HL-60 (cell line): ENCODE measurements at regions not wholly inside any gene's neighbourhood (a gene's known extent, or its start where the extent isn't known, plus 50 kb on each side); places are given as distances from the start of the nearest gene placed in this dataset.

Experiments used
- DNase-seq, 2 experiments: peaks; one replicate each; pipeline ENCODE4 v3.0.0-alpha.2; 2010 to 2020; ENCODE audit warnings: low read depth in 1 of 2, low spot score in 1 of 2
- H3K27ac ChIP-seq: fragments of 250-450 bp; sonication (Bioruptor Pico); replicated peaks from 2 replicates; pipeline ENCODE4 v1.5.1; 2020; ENCODE audit warnings: mild to moderate bottlenecking, moderate library complexity
- H3K27me3 ChIP-seq: fragments of 250-450 bp; sonication (Bioruptor Pico); 2 replicates; pipeline ENCODE4 v1.5.1; 2021; ENCODE audit warnings: mild to moderate bottlenecking, moderate library complexity; ENCODE audit not compliant: insufficient read depth, poor library complexity, severe bottlenecking
- H3K4me3 ChIP-seq: replicated peaks from 2 replicates; pipeline ENCODE4 v1.5.1; 2011; ENCODE audit warnings: mild to moderate bottlenecking, control low read depth, low read length; ENCODE audit not compliant: insufficient read depth
- CTCF ChIP-seq: IDR thresholded peaks from one replicate; pipeline ENCODE4 v1.5.1; 2011; ENCODE audit warnings: low read length, control low read depth, inconsistent platforms; ENCODE audit not compliant: insufficient read depth
- GABPA ChIP-seq: IDR thresholded peaks from 2 replicates; pipeline ENCODE4 v1.6.1; 2012; ENCODE audit warnings: low read depth
- POLR2AphosphoS5 ChIP-seq: IDR thresholded peaks from 2 replicates; pipeline ENCODE4 v1.6.1; 2012; ENCODE audit warnings: low read depth
- SPI1 ChIP-seq: IDR thresholded peaks from 2 replicates; pipeline ENCODE4 v1.6.1; 2012; ENCODE audit warnings: low read depth, mild to moderate bottlenecking, borderline replicate concordance
- TF ChIP-seq, protein P1 (sequence below): IDR thresholded peaks from 2 replicates; pipeline ENCODE4 v1.6.1; 2012; ENCODE audit warnings: low read depth; ENCODE audit not compliant: insufficient replicate concordance

DNA sequence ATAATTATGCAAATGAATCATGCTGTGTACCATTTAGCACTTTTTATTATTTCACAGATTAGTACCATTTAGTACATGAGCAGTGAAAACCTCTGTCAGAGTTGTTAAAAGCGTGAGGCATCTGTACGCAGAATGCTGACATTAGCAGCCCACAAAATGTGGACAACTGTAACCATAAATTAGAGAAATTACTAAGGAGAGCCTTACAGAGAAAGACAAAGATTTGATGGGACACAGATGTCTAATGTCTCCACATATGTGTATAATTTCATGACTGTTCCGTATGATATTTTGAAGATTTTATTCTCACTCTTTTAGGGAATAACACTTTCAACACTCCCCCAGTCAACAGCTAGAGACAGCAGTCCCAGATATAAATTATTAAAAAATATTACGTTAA, 414.0 kb upstream of the ANKRD30A start:
- no peak for TF ChIP-seq POLR2AphosphoS5
- no peak overlapping the region for H3K4me3 ChIP-seq
- H3K27ac ChIP-seq = no peak overlapping the region
- no peak for DNase-seq
- no peaks in the 10 kb centered on the region for H3K27me3 ChIP-seq

DNA sequence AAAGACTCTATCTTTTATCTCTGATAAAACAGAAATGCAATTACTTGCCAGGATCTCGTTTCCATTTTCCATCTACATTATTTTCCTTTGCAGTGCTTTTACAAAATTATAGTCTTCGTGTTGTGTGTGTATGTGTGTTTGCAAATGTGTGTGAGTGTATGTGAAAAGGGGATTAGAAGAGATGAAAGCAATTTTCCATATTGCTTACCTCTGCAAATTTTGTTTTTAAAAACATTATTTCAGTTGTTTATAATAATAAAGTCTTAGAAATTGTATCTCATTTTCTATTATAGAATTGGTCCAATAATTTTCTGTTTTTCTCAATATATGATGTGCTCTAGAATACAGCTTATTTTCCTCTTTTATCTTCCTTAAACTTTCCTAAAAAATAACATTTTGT, 421.3 kb upstream of the ANKRD30A start:
- DNase-seq = no peak
- Histone ChIP-seq H3K27me3 (no peaks in the 10 kb centered on the region), H3K4me3 (no peak overlapping the region), H3K27ac (no peak overlapping the region)
- TF ChIP-seq GABPA (no peak), SPI1 (no peak), CTCF (no peak), POLR2AphosphoS5 (no peak)
- TF ChIP-seq, protein P1, sequence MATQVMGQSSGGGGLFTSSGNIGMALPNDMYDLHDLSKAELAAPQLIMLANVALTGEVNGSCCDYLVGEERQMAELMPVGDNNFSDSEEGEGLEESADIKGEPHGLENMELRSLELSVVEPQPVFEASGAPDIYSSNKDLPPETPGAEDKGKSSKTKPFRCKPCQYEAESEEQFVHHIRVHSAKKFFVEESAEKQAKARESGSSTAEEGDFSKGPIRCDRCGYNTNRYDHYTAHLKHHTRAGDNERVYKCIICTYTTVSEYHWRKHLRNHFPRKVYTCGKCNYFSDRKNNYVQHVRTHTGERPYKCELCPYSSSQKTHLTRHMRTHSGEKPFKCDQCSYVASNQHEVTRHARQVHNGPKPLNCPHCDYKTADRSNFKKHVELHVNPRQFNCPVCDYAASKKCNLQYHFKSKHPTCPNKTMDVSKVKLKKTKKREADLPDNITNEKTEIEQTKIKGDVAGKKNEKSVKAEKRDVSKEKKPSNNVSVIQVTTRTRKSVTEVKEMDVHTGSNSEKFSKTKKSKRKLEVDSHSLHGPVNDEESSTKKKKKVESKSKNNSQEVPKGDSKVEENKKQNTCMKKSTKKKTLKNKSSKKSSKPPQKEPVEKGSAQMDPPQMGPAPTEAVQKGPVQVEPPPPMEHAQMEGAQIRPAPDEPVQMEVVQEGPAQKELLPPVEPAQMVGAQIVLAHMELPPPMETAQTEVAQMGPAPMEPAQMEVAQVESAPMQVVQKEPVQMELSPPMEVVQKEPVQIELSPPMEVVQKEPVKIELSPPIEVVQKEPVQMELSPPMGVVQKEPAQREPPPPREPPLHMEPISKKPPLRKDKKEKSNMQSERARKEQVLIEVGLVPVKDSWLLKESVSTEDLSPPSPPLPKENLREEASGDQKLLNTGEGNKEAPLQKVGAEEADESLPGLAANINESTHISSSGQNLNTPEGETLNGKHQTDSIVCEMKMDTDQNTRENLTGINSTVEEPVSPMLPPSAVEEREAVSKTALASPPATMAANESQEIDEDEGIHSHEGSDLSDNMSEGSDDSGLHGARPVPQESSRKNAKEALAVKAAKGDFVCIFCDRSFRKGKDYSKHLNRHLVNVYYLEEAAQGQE = no peak

DNA sequence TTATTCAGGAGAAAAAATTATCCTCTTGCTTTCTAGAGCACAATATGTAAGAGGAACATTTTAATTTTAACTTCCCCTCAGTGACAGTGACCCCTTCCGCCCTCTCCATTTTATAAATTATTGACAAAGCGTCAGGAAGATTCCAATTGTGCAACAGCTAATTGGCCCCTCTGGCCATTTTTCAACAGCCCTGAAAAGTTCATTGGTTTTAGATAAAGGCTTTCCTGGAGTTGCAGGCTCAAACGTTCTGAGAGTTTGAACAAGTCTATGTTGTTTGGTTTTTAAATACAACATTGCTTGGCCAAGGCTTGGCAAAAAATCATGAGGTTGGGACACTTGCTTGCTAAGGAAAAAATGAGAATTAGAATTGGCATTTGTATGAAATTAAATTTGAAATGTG, 422.2 kb upstream of the ANKRD30A start:
- Histone ChIP-seq H3K27me3 (no peaks in the 10 kb centered on the region), H3K4me3 (no peak overlapping the region), H3K27ac (no peak overlapping the region)
- no peak for DNase-seq
- no peak for TF ChIP-seq GABPA
- TF ChIP-seq SPI1 = no peak
- no peak for TF ChIP-seq CTCF
- TF ChIP-seq POLR2AphosphoS5 = no peak
- TF ChIP-seq, protein P1 = no peak

DNA sequence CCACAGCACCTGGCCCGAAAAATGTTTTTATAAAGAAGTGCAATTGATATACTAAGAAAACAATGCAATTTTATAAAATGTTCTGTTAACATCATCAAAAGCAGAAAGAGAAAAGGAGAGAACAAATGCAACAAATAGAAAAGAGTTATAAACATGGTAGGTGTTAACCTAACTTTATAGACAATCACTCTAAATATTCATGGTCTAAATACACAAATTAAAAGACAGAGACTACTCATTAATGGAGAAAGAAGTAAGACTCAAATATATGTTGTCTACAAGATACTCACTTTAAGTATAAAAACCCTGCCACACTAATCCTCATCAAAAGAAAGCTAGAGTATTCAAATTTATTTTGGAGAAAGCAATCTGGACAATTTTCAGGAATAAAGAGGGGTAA, 425.3 kb upstream of the ANKRD30A start:
- no peak for DNase-seq
- Histone ChIP-seq H3K27me3 (no peaks in the 10 kb centered on the region), H3K27ac (no peak overlapping the region), H3K4me3 (no peak overlapping the region)
- TF ChIP-seq, protein P1 = no peak
- TF ChIP-seq GABPA (no peak), POLR2AphosphoS5 (no peak), CTCF (no peak), SPI1 (no peak)
